ENCODE measurements at regions not wholly inside any gene's neighbourhood (a gene's known extent, or its start where the extent isn't known, plus 50 kb on each side); places are given as distances from the start of the nearest gene placed in this dataset.

GRCh38 chr11:11789735-11790369, 51.9 kb upstream of the USP47 start:
- DNase-seq, result peak; percentile 52

- no peak for DNase-seq
Measured at GRCh38 chr11:11788063-11788710, 53.6 kb upstream of the USP47 start.

DNA sequence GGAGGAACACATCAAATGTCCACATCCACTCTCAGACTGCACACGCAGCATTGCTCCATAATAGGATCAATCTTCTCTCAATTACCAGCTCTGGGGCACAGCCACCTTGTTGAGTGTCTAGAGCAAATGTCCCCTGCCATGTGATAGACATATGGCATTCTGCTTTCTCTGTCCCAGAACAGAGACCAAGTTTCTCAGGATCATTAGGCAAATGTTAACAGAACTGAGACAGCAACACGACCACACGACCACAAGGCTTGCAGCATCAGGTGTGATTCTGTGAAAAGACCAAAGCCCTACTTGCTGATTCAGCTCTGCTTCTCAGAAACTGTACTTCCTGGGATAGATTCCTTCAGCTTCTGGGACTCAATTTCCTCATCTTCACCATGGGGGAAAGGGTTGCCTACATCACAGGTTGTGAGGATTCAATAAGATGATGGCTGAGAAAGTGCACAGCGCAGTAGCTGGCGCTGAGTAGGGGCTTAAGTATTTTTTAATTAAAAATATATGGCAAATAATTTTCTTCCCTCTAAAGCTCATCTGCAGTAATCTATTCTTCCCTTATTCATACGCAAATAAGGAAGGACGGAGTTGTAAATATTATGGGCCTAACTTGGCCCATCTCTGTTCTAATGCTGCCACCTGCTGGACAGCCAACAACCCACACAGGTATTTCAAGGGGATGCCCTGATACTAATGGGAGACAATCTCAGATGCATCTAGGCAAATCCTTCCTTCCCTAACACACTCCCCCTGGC, 54.3 kb upstream of the USP47 start:
- peak; percentile 74 for DNase-seq

GRCh38 chr11:11786771-11787170, 55.0 kb upstream of the USP47 start:
- DNase-seq, result peak; percentile 36

DNA sequence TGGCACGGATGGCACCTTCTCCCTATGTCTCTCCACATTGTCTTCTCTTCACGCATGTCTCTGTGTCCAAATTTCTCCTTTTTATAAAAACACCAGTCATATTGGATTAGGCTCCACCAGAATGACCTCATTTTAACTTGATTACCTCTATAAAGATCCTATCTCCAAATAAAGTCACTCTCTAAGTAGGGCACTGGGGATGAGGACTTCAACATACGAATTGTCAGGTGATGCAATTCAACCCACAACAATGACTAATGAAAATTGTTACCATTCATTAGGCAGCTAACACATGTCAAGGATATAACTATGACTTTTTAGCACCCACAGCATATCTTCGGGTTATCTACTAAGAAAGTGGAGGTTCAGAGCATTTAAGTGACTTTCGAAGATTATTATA, 55.5 kb upstream of the USP47 start:
- no peak for DNase-seq

GRCh38 chr11:11782532-11783110, 59.2 kb upstream of the USP47 start:
- no peak for DNase-seq

DNA sequence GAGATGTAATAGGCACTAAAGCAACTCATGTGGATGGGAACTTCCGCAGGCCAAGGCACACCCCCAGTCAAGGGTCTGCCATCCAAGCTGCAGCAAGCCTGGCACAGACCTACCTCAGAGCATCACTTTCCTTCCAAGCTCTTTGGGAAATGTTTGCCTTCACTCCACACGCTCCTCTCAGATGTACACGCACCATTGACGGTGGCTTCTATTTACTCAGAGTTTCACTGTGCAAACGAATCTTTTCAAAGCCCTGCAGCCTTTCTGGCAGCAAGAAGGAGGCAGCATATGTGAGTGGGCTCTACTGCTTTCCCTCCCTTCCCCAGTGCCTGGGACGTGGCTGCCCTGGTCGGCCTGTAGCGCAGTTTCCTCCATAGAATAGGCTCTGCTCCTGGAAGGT, 60.9 kb upstream of the USP47 start:
- no peak for DNase-seq

GRCh38 chr11:11779975-11780374, 61.8 kb upstream of the USP47 start:
- DNase-seq, result no peak

DNA sequence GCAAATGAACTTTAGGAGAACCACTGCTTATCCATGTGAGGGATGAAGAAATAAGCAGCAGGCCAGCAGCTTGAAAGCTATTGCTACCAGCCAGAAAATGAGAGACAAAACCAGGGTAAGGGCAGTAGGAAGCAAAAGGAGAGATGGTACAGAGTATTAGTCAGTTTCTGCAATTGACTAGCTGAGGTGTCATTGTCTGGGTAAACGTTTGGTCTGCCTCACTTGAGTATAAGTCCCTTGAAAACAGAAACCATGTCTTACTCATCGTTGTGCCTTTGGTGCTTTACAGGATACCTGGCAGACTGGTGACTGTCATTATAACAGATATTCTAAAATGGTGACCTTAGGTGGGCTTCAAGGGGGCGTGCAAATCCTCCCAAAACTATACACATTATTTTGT, 63.9 kb upstream of the USP47 start:
- no peak for DNase-seq

DNA sequence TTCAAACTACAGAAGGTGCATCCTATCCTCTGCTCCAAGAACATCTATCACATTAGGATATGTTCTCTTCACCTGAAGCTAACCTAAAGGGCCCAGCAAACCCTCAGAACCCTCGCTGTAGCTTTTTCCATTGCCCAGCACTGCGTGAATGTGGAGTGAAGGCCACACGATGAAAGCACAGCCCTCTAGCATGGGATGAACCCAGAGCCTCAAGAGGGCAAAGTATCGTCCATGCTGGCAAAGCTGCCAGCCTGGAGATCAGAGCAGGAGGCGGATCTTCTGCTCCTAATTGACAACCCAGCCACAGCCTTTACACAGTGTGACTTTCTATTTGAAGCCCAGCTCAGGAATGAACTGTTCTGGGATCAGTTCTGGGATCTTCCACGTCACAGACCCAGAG, 65.1 kb upstream of the USP47 start:
- DNase-seq, result no peak

GRCh38 chr11:11774928-11775327, 66.8 kb upstream of the USP47 start:
- no peak for DNase-seq

- DNase-seq, result no peak
Measured at GRCh38 chr11:11772865-11773515, 68.8 kb upstream of the USP47 start.

DNA sequence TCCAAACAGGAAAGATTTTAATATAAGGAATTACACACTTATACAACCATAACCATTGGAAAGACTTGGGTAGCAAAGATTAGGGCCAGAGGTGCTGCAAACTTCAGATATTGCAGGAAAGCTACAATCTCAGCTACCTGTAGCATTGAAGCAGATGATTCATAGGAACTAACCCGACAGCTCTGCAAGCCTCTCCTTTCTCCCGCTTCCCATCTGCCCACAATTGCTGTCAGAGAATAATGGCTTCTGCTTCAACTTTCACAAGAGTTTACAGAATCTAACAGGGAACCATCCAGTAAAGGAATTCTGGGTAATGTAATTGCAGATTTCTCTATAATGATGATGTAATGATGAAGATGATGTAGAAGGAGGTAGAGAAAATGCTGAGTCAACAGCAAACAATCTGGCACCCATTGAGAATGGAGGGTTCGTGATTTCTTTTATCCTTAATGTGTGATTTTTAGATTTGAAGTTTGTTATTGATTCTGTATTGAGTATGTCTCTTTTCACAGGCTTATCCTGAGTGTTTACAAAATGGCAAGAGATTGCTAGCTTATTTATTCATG, 70.8 kb upstream of the USP47 start:
- DNase-seq, result no peak

- DNase-seq, result no peak
Measured at GRCh38 chr11:11770296-11770695, 71.5 kb upstream of the USP47 start.

DNA sequence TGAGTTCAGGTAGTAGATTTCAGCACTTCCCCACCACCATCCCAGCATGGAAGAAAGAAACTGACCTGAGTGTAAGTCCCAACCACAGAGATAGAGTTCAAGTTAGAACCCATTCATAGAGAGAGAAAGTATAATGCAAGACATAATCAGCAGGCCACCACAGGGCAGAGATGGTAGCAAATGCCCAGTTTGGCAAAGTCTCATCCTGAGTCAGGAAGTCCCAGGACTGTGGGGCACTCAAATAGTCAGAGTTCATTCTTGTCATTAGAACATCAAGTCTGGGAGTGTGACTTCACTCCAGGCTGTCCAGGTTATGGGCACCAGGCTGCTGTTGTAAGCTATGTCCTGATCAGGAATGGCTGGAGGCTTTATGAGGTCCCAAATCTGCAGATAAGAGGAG, 72.0 kb upstream of the USP47 start:
- no peak for DNase-seq

DNA sequence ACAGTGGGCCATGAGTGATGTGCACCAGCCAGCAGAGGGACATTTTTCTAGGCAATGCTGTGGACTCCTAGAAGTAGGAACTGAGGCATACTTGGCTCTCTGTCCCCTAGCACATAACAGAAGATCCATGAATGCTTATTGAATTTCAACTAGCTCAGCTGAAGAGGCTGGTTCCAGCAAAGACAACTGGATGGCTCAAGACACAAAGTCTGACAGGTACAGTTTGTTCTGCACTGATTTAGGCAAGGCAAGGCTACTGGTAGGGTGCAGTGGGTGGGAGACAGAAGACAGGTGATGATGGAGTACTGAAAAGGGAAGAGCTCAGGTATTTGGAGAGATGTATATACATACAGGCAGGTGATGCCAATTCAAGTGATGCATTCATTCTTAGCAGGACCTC, 72.4 kb upstream of the USP47 start:
- no peak for DNase-seq

GRCh38 chr11:11764423-11764803, 77.4 kb upstream of the USP47 start:
- DNase-seq, result no peak

DNA sequence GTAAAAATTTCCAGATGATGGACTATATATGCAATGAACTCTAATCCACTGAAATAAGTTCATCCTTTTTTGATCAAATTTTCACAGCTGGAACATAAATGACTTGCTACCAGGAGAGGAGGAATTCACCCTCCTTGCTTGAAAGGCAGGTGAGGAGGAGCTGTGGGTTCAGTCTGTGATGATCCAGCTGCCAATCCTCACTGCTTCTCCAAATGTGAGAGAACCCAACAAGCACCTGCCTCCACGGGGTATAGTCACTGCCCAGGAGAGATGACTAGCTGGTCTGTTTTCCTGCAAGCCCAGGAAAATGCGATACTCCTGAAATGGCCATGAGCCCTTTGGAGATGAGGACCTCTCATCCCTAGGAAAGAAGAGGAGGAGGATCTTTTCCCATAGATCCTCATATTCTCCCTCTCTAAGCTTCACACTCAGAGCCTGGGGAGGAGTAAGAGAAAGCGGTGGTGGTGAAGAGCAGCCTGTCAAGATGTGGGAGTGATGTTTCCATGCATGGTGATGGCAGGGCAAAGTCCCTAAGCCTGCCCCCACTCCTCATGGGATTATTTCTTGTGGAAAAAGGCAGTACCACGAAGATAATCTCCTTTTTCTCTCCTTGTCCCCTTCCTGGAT, 77.9 kb upstream of the USP47 start:
- no peak for DNase-seq

DNA sequence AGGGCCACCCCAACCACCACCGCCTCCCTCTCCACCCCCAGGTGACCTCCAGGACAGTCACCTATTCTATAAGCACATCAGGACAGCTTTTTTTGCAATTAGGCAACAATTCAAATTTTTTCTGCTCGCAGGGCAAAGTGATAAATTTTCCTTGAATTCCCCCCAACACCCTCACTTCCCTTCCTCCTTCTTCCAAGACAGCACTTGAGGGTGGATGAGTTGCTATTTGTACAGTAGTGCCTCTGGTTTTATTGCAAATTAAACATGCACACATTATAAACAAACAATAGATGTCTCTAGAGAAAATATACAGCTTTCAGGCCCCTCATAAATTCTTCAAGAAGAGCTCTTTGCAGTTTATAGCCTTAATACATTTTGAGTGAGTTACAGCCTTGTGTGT, 80.9 kb upstream of the USP47 start:
- no peak for DNase-seq

GRCh38 chr11:11758603-11759196, 83.1 kb upstream of the USP47 start:
- DNase-seq, result no peak

DNA sequence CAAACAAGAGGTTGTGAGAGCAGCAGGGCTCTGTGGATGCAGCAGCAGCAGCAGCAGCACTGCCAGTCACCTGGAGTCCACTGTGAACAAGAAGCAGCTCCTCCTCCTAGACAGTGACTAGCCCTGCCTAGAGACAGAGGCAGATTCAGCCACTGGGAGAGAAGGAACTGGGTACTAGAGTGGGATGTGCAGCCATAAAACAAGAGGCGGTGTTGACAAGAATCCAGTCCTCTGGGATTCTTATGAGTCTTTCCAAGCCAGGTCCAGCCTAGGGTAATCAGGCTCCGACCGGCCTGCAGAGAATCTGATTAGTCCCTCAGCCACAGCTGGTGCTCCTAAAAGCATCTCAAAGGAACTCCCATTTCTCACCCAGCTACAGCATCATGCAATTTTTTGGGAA, 83.9 kb upstream of the USP47 start:
- no peak for DNase-seq

DNA sequence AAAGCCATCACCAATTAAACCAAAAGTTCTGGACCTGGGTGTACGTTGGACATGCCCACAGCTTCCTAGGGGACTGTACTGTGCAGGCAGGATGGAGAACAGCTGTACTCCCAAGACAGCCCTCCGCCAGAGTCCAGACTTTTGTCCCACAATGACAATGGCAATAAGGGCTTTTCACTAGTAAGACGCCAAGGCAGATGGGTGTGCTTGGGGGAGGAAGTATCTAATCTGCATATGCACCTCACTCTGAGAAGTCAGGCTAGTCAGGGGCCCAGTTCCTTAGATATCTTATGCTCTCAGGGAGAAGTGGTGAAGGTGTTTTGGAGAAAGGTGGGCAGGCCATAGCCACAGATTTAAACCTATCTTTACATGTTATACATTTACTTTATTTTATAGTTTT, 85.1 kb upstream of the USP47 start:
- no peak for DNase-seq
